UCSD-AML1 (cell line): ENCODE measurements at regions not wholly inside any gene's neighbourhood (a gene's known extent, or its start where the extent isn't known, plus 50 kb on each side); places are given as distances from the start of the nearest gene placed in this dataset.

Source experiments
- DNase-seq: peaks from one replicate; lab custom pipeline; 2025; ENCODE audit not compliant: unreplicated experiment; lab: John Stamatoyannopoulos, UW

GRCh38 chr7:15938115-15938514 lies 251.6 kb upstream of the MEOX2 start:
- DNase-seq: no peak

- DNase-seq: no peak
Measured at GRCh38 chr7:15937571-15937970, 251.1 kb upstream of the MEOX2 start.

GRCh38 chr7:15936991-15937390 lies 250.5 kb upstream of the MEOX2 start:
- DNase-seq: no peak

- DNase-seq: no peak
Measured at GRCh38 chr7:15932318-15932717, 245.8 kb upstream of the MEOX2 start.

- DNase-seq: no peak
Measured at GRCh38 chr7:15929411-15929810, 242.9 kb upstream of the MEOX2 start.

GRCh38 chr7:15925608-15926007 lies 239.1 kb upstream of the MEOX2 start:
- DNase-seq: no peak

- no peak for DNase-seq
Measured at GRCh38 chr7:15924910-15925309, 238.4 kb upstream of the MEOX2 start.

GRCh38 chr7:15922002-15922401 lies 235.5 kb upstream of the MEOX2 start:
- no peak for DNase-seq

GRCh38 chr7:15921576-15921975 lies 235.1 kb upstream of the MEOX2 start:
- DNase-seq: no peak

- no peak for DNase-seq
Measured at GRCh38 chr7:15920953-15921352, 234.5 kb upstream of the MEOX2 start.

- DNase-seq: no peak
Measured at GRCh38 chr7:15916681-15917380, 230.3 kb upstream of the MEOX2 start.

GRCh38 chr7:15915686-15916293 lies 229.3 kb upstream of the MEOX2 start:
- DNase-seq: no peak

GRCh38 chr7:15914611-15915010 lies 228.1 kb upstream of the MEOX2 start:
- no peak for DNase-seq

GRCh38 chr7:15906436-15906835 lies 220.0 kb upstream of the MEOX2 start:
- DNase-seq: no peak

- DNase-seq: no peak
Measured at GRCh38 chr7:15905251-15906040, 219.0 kb upstream of the MEOX2 start.

GRCh38 chr7:15891151-15891881 lies 204.8 kb upstream of the MEOX2 start:
- no peak for DNase-seq

GRCh38 chr7:15889507-15889906 lies 203.0 kb upstream of the MEOX2 start:
- peak; percentile 7 for DNase-seq

GRCh38 chr7:15888090-15888489 lies 201.6 kb upstream of the MEOX2 start:
- DNase-seq: no peak

GRCh38 chr7:15886626-15887025 lies 200.1 kb upstream of the MEOX2 start:
- DNase-seq: no peak

GRCh38 chr7:15885678-15886077 lies 199.2 kb upstream of the MEOX2 start:
- DNase-seq: no peak

- no peak for DNase-seq
Measured at GRCh38 chr7:15874774-15875173, 188.3 kb upstream of the MEOX2 start.
